ENCODE measurements at regions not wholly inside any gene's neighbourhood (a gene's known extent, or its start where the extent isn't known, plus 50 kb on each side); places are given as distances from the start of the nearest gene placed in this dataset.

DNA sequence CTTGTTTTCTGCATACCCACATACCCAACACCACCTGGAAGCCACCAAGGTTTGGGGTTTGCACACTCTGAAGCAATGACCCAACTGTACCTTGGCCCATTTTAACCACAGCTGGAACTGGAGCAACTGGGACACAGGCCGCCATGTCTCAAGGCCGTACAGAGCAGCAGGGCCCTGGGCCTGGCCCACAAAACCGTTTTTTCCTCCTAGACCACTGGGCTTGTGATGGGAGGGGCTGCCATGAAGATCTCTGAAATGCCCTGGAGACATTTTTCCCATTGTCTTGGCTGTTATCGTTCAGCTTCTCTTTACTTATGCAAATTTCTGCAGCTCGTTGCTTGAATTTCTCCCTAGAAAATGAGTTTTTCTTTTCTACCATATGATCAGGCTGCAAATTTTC is 96.7 kb upstream of the PLEKHA5 start:
- no peak overlapping the region for H3K4me3 ChIP-seq (ENCODE audit: low read length)
- H3K36me3 ChIP-seq (ENCODE audit: insufficient read depth, low read length), result no peaks in the 10 kb centered on the region
- H3K27me3 ChIP-seq (ENCODE audit: insufficient read depth, low read length), result no peaks in the 10 kb centered on the region
- H3K9me3 ChIP-seq (ENCODE audit: insufficient read depth, low read depth, low read length), result peaks cover 23% of the 10 kb centered on the region
- WGBS, result 91% methylated on average over 5 of the region's 5 CpGs
- no peaks in the 10 kb centered on the region for H3K4me1 ChIP-seq (ENCODE audit: insufficient read depth, low read length)
- no peak overlapping the region for H3K27ac ChIP-seq (ENCODE audit: low read depth, low read length)
- no peak overlapping the region for H3K9ac ChIP-seq (ENCODE audit: low read depth, low read length)

DNA sequence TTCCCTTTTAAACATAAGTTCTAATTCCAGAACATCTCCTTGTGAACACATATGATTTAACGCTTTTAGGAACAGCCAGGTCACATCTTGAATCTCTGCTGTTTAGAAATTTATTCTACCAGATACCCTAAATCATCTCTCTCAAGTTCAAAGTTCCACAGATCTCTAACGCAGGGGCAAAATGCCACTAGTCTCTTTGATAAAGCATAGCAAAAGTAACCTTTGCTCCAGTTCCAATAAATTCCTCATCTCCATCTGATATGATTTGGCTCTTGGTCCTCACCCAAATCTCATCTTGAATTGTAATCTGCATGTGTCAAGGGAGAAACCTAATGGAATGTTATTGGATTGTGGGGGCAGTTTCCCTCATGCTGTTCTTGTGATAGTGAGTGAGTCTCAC is 96.3 kb upstream of the PLEKHA5 start:
- H3K27ac ChIP-seq (ENCODE audit: low read depth, low read length), result no peak overlapping the region
- no peak overlapping the region for H3K9ac ChIP-seq (ENCODE audit: low read depth, low read length)
- peaks cover 23% of the 10 kb centered on the region for H3K9me3 ChIP-seq (ENCODE audit: insufficient read depth, low read depth, low read length)
- WGBS, result 98% methylated on average over 2 of the region's 2 CpGs
- H3K36me3 ChIP-seq (ENCODE audit: insufficient read depth, low read length), result no peaks in the 10 kb centered on the region
- H3K4me1 ChIP-seq (ENCODE audit: insufficient read depth, low read length), result no peaks in the 10 kb centered on the region
- no peak overlapping the region for H3K4me3 ChIP-seq (ENCODE audit: low read length)
- no peaks in the 10 kb centered on the region for H3K27me3 ChIP-seq (ENCODE audit: insufficient read depth, low read length)

DNA sequence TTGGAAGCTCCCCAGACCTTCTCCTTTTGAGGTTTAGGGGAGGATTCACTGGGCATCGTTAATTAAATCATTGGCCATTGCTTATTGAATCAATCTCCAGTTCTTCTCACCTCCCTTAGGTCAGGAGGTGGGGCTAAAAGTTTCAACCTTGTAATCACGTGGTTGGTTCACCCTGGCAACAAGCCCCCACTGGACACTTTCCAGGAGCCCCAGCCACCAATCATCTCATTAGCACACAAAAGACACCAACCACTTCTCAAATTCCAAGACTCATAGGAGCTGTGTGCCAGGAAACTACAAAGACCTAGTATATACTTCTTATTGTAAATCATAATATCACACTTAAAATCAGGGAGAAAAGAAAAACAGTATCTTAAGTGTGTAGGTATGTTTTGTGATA is 94.6 kb upstream of the PLEKHA5 start:
- Histone ChIP-seq H3K9me3 (ENCODE audit: insufficient read depth, low read depth, low read length) (peaks cover 23% of the 10 kb centered on the region), H3K4me1 (ENCODE audit: insufficient read depth, low read length) (peaks cover 5% of the 10 kb centered on the region; the same call in 1 of the 2 replicates), H3K27ac (ENCODE audit: low read depth, low read length) (no peak overlapping the region), H3K27me3 (ENCODE audit: insufficient read depth, low read length) (no peaks in the 10 kb centered on the region), H3K36me3 (ENCODE audit: insufficient read depth, low read length) (no peaks in the 10 kb centered on the region), H3K9ac (ENCODE audit: low read depth, low read length) (no peak overlapping the region), H3K4me3 (ENCODE audit: low read length) (no peak overlapping the region)
- 83% methylated on average over 2 of the region's 2 CpGs for WGBS

DNA sequence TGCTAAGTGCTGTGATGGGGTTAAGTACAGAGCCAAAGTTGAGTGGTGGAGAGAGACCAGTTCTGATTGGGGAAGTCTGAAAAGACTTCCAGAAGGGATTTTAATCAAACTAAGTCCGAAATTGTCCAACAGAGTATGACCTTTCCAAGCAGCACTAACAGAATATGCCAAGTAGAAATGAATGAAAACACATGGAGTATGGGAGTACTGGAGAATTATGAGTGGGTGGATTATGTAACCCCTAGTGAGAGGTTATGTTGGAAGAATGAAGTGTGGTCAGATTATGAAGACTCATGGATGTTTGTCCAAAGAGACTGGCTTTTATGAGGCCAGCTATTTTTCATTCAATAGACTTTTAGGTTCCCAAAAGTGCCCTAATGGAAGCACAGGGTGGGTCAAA is 94.0 kb upstream of the PLEKHA5 start:
- H3K27ac ChIP-seq (ENCODE audit: low read depth, low read length), result no peak overlapping the region
- 100% methylated on average over 1 of the region's 1 CpG for WGBS
- H3K4me3 ChIP-seq (ENCODE audit: low read length), result no peak overlapping the region
- no peak overlapping the region for H3K9ac ChIP-seq (ENCODE audit: low read depth, low read length)
- H3K36me3 ChIP-seq (ENCODE audit: insufficient read depth, low read length), result no peaks in the 10 kb centered on the region
- peaks cover 5% of the 10 kb centered on the region; the same call in 1 of the 2 replicates for H3K4me1 ChIP-seq (ENCODE audit: insufficient read depth, low read length)
- no peaks in the 10 kb centered on the region for H3K27me3 ChIP-seq (ENCODE audit: insufficient read depth, low read length)
- H3K9me3 ChIP-seq (ENCODE audit: insufficient read depth, low read depth, low read length), result peaks cover 23% of the 10 kb centered on the region

DNA sequence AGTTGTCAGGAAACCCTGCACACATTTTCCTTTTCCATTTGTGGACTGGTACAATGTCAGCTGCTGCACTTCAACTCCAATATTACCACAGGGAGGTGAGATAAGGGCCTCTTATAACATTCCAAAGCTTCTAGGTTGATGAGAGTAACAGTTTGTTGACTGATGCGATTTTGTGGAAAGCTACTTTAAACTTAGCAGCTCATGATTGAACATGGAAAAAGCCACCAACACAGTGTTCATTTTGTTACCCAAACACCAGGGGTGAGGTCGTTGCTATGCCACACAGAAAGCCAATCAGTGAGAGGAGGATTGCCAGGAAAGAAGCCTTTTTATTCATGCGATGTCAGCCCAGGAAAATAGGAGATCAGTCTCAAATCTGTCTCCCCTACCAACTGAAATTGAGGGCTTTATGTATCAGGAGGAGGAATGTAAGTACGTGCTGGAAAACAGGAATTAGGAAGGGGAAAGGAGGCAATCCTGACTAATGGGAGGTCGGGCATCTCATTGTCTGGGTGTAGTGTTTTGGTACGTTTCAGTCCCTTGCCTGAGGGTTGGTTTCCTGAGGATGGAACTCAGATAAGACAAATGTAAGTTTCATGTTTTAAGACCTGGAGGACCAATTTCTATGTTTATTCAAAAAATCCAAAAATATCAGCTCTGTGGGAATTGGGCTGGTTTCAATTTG is 92.7 kb upstream of the PLEKHA5 start:
- Histone ChIP-seq H3K4me1 (ENCODE audit: insufficient read depth, low read length) (peaks cover 5% of the 10 kb centered on the region; the same call in 1 of the 2 replicates), H3K36me3 (ENCODE audit: insufficient read depth, low read length) (no peaks in the 10 kb centered on the region), H3K9me3 (ENCODE audit: insufficient read depth, low read depth, low read length) (peaks cover 18% of the 10 kb centered on the region), H3K27me3 (ENCODE audit: insufficient read depth, low read length) (no peaks in the 10 kb centered on the region), H3K27ac (ENCODE audit: low read depth, low read length) (no peak overlapping the region), H3K4me3 (ENCODE audit: low read length) (no peak overlapping the region), H3K9ac (ENCODE audit: low read depth, low read length) (no peak overlapping the region)
- WGBS, result 88% methylated on average over 6 of the region's 6 CpGs

DNA sequence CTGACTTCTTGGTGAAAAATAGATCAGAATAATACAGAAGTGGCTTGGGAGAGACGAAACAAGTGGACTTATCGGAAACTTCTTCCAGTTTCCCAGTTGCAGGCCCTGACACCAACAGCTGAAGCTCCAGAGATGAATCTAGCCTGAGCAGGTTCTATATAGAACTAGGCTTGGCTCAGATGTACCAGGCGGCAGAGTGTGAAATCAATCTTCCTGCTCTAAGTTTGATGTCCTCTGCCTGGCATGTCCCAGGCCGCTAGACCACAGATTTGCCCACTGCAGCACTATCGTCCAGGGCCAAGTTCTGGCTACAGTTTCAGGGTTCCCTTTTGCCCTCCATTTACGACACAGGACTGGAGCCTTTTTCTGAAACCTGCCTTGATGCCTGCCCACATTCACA is 91.3 kb upstream of the PLEKHA5 start:
- Histone ChIP-seq H3K4me1 (ENCODE audit: insufficient read depth, low read length) (peaks cover 5% of the 10 kb centered on the region; the same call in 1 of the 2 replicates), H3K27me3 (ENCODE audit: insufficient read depth, low read length) (no peaks in the 10 kb centered on the region), H3K36me3 (ENCODE audit: insufficient read depth, low read length) (no peaks in the 10 kb centered on the region), H3K9ac (ENCODE audit: low read depth, low read length) (no peak overlapping the region; the same call in 1 of the 2 replicates), H3K9me3 (ENCODE audit: insufficient read depth, low read depth, low read length) (peaks cover 4% of the 10 kb centered on the region; the same call in 1 of the 2 replicates), H3K27ac (ENCODE audit: low read depth, low read length) (no peak overlapping the region), H3K4me3 (ENCODE audit: low read length) (no peak overlapping the region)
- WGBS, result 77% methylated on average over 6 of the region's 6 CpGs

DNA sequence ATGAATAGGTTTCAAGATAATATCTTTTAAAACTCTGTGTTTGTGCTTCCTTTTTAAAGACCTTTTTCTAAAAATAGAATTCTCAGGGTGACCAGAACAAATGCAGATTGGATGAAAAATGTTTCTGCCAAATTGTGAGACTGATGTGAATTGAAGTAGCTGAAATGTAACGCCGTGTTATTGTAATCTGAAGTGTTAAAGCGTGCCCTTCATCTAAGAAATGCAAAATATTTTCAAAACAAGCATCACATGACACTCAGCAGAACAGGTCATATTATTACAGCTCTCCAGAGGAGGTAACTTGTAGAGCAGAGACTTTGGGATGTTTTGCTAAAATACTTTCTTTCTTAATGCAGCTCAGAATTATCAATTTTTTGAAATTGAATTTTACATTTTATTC is 90.0 kb upstream of the PLEKHA5 start:
- WGBS, result 91% methylated on average over 3 of the region's 3 CpGs
- Histone ChIP-seq H3K9me3 (ENCODE audit: insufficient read depth, low read depth, low read length) (no peaks in the 10 kb centered on the region), H3K4me3 (ENCODE audit: low read length) (no peak overlapping the region), H3K27me3 (ENCODE audit: insufficient read depth, low read length) (no peaks in the 10 kb centered on the region), H3K36me3 (ENCODE audit: insufficient read depth, low read length) (no peaks in the 10 kb centered on the region), H3K4me1 (ENCODE audit: insufficient read depth, low read length) (peaks cover 5% of the 10 kb centered on the region; the same call in 1 of the 2 replicates), H3K27ac (ENCODE audit: low read depth, low read length) (no peak overlapping the region), H3K9ac (ENCODE audit: low read depth, low read length) (no peak overlapping the region)

DNA sequence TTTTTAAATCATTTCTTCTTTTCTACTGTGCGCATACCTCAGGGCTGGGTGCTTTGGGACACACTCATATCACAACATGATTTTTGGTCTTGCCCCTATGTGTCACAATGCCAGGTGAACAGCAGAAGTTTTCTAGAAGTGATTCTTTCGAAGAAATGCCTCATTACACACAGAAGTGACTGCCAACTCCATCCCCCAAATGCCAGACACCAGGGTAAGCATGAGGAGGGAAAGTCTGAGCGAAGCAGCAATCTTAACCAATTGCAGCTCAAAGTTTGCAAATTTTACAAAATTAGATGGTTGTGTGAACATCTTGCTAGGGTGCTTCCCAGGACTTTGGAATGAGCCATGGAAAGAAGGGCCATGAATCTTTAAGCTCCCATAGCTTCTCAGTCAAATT is 87.3 kb upstream of the PLEKHA5 start:
- WGBS, result 99% methylated on average over 3 of the region's 3 CpGs
- Histone ChIP-seq H3K36me3 (ENCODE audit: insufficient read depth, low read length) (no peaks in the 10 kb centered on the region), H3K9ac (ENCODE audit: low read depth, low read length) (no peak overlapping the region), H3K27me3 (ENCODE audit: insufficient read depth, low read length) (no peaks in the 10 kb centered on the region), H3K9me3 (ENCODE audit: insufficient read depth, low read depth, low read length) (no peaks in the 10 kb centered on the region), H3K27ac (ENCODE audit: low read depth, low read length) (no peak overlapping the region), H3K4me1 (ENCODE audit: insufficient read depth, low read length) (peaks cover 5% of the 10 kb centered on the region; the same call in 1 of the 2 replicates), H3K4me3 (ENCODE audit: low read length) (no peak overlapping the region)

DNA sequence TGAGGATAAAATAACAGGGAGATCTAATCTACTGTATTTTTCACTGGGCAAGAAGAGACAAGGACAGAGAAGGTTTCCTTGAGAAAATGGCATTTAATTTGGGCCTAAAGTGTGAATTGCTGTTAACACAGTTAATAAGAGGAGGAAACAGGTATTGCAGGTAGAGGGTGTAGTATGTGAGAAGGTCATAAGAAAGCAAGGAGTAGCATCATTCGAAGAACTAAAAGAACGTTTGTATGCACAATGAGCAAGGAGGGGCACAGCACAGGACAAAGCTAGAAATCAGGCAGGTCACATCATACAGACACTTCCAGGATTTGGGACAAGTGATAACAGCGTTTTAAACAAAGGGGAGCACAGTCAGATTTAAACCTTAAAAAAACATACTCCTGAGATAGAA is 85.1 kb upstream of the PLEKHA5 start:
- no peak overlapping the region for H3K9ac ChIP-seq (ENCODE audit: low read depth, low read length)
- H3K4me1 ChIP-seq (ENCODE audit: insufficient read depth, low read length), result no peaks in the 10 kb centered on the region; the same call in 1 of the 2 replicates
- no peak overlapping the region for H3K4me3 ChIP-seq (ENCODE audit: low read length)
- H3K36me3 ChIP-seq (ENCODE audit: insufficient read depth, low read length), result no peaks in the 10 kb centered on the region
- no peaks in the 10 kb centered on the region for H3K27me3 ChIP-seq (ENCODE audit: insufficient read depth, low read length)
- H3K27ac ChIP-seq (ENCODE audit: low read depth, low read length), result no peak overlapping the region
- no peaks in the 10 kb centered on the region for H3K9me3 ChIP-seq (ENCODE audit: insufficient read depth, low read depth, low read length)
- 63% methylated on average over 3 of the region's 3 CpGs for WGBS

DNA sequence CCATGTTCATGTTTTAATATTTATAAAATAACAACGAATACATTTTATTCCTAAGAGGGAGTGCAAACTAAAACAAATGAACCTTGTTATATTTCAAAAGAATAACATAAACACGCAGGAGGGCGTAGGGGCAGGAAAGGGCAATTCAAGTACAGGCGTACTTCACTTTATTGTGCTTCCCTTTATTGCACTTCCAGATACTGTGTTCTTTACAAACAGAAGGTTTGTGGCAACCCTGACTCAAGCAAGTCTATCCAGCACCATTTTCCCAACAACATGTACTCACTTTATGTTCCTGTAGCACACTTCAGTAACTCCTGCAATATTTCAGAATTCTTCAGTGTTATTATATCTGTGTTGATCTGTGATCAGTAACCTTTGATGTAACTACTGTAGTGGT is 84.6 kb upstream of the PLEKHA5 start:
- Histone ChIP-seq H3K27me3 (ENCODE audit: insufficient read depth, low read length) (no peaks in the 10 kb centered on the region), H3K9me3 (ENCODE audit: insufficient read depth, low read depth, low read length) (no peaks in the 10 kb centered on the region), H3K27ac (ENCODE audit: low read depth, low read length) (no peak overlapping the region)

DNA sequence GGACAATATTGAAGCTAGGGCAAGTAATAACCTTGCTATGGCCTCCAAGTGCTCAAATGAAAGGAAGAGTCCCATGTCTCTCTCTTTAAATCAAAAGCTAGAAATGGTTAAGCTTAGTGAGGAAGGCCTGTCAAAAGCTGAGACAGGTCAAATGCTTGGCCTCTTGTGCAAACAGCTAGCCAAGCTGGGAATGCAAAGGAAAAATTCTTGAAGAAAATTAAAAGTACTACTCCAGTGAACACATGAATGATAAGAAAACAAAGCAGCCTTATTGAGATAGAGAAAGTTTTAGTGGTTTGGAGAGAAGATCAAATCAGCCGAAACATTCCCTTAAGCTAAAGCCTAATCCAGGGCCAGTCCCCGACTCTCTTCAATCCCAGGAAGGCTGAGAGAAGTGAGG is 84.1 kb upstream of the PLEKHA5 start:
- no peaks in the 10 kb centered on the region for H3K36me3 ChIP-seq (ENCODE audit: insufficient read depth, low read length)
- no peak overlapping the region for H3K4me3 ChIP-seq (ENCODE audit: low read length)
- H3K27me3 ChIP-seq (ENCODE audit: insufficient read depth, low read length), result no peaks in the 10 kb centered on the region
- WGBS, result 92% methylated on average over 2 of the region's 2 CpGs
- H3K4me1 ChIP-seq (ENCODE audit: insufficient read depth, low read length), result no peaks in the 10 kb centered on the region
- H3K9me3 ChIP-seq (ENCODE audit: insufficient read depth, low read depth, low read length), result no peaks in the 10 kb centered on the region
- H3K9ac ChIP-seq (ENCODE audit: low read depth, low read length), result no peak overlapping the region
- no peak overlapping the region for H3K27ac ChIP-seq (ENCODE audit: low read depth, low read length)

More for the DNA sequence above, 84.6 kb upstream of the PLEKHA5 start:
- H3K36me3 ChIP-seq (ENCODE audit: insufficient read depth, low read length), result no peaks in the 10 kb centered on the region
- H3K4me1 ChIP-seq (ENCODE audit: insufficient read depth, low read length), result no peaks in the 10 kb centered on the region; the same call in 1 of the 2 replicates
- H3K9ac ChIP-seq (ENCODE audit: low read depth, low read length), result no peak overlapping the region
- no peak overlapping the region for H3K4me3 ChIP-seq (ENCODE audit: low read length)
- WGBS, result 99% methylated on average over 4 of the region's 4 CpGs

DNA sequence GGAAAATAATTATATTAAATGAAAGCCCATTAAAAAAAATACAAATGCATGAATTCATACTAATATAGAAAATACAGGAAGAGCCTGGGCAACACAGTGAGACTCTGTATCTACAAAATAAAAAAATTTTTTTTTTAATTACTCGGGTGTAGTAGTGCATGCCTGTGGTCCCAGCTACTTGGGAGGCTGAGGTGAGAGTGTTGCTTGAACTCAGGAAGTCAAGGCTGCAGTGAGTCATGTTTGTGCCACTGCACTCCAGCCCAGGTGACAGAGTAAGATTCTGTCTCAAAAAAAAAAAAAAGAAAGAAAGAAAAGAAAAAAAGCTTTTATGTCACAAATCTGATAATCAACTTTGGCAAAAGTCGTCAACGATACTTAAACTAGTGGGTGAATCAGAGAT is 80.6 kb upstream of the PLEKHA5 start:
- Histone ChIP-seq H3K4me1 (ENCODE audit: insufficient read depth, low read length) (peaks cover 15% of the 10 kb centered on the region), H3K9me3 (ENCODE audit: insufficient read depth, low read depth, low read length) (no peaks in the 10 kb centered on the region), H3K27ac (ENCODE audit: low read depth, low read length) (no peak overlapping the region), H3K4me3 (ENCODE audit: low read length) (no peak overlapping the region), H3K36me3 (ENCODE audit: insufficient read depth, low read length) (no peaks in the 10 kb centered on the region), H3K9ac (ENCODE audit: low read depth, low read length) (no peak overlapping the region), H3K27me3 (ENCODE audit: insufficient read depth, low read length) (no peaks in the 10 kb centered on the region)
- WGBS, result 94% methylated on average over 3 of the region's 3 CpGs

All from HUES64 (cell line).